Large intestine (tissue), 3 donors: ENCODE measurements at regions not wholly inside any gene's neighbourhood (a gene's known extent, or its start where the extent isn't known, plus 50 kb on each side); places are given as distances from the start of the nearest gene placed in this dataset.
"Not testable (repeated sequence)": the region's sequence is repeated elsewhere in the genome, so short reads cannot be mapped to it uniquely, and the experiment has no call there.

Source experiments
- DNase-seq, 2 donors: peaks; one replicate each; pipeline versions ENCODE4 v3.0.0 to v3.0.0-alpha.2; 2013
- H3K27ac ChIP-seq: one replicate; pipeline ENCODE4 v1.5.1; 2013; ENCODE audit warnings: low read length
- H3K27me3 ChIP-seq: 2 replicates; pipeline ENCODE4 v1.6.1; 2013; ENCODE audit warnings: low read length; ENCODE audit not compliant: control insufficient read depth, insufficient read depth
- H3K36me3 ChIP-seq: 2 replicates; pipeline ENCODE4 v1.6.1; 2013; ENCODE audit warnings: low read length; ENCODE audit not compliant: control insufficient read depth, insufficient read depth
- H3K4me1 ChIP-seq: one replicate; pipeline ENCODE4 v1.6.1; 2013; ENCODE audit warnings: low read length; ENCODE audit not compliant: control insufficient read depth, insufficient read depth
- H3K4me3 ChIP-seq: one replicate; pipeline ENCODE4 v1.5.1; 2013; ENCODE audit warnings: low read length
- H3K9me3 ChIP-seq: one replicate; pipeline ENCODE4 v1.6.1; 2013; ENCODE audit warnings: mild to moderate bottlenecking, low read depth, low read length, moderate library complexity; ENCODE audit not compliant: control insufficient read depth
- WGBS: methylation state at CpG from one replicate; pipeline ENCODE4 v1.1.5; 2013; ENCODE audit warnings: low lambda C conversion rate; ENCODE audit not compliant: insufficient coverage; 5-methylcytosine and 5-hydroxymethylcytosine counted together

DNA sequence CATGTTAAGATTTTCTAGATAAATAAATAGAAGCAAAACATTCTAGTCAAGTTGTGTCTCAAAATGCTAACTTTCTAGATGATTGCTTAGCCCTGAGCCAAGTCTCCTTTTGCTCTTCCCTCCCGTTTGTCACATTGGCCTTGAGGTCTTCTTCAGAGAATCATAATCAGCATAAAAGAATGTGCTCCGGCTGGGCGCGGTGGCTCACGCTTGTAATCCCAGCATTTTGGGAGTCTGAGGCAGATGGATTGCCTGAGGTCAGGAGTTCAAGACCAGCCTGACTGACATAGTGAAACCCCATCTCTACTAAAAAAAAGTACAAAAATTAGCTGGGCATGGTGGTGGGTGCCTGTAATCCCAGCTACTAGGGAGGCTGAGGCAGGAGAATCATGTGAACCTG is 182.3 kb downstream of the NRIP1 start:
- not testable (repeated sequence) for H3K4me1 ChIP-seq, DNase-seq, H3K4me3 ChIP-seq, H3K36me3 ChIP-seq, H3K9me3 ChIP-seq, H3K27ac ChIP-seq, H3K27me3 ChIP-seq
- no CpG with 5 or more reads among the region's 5 CpGs for WGBS

DNA sequence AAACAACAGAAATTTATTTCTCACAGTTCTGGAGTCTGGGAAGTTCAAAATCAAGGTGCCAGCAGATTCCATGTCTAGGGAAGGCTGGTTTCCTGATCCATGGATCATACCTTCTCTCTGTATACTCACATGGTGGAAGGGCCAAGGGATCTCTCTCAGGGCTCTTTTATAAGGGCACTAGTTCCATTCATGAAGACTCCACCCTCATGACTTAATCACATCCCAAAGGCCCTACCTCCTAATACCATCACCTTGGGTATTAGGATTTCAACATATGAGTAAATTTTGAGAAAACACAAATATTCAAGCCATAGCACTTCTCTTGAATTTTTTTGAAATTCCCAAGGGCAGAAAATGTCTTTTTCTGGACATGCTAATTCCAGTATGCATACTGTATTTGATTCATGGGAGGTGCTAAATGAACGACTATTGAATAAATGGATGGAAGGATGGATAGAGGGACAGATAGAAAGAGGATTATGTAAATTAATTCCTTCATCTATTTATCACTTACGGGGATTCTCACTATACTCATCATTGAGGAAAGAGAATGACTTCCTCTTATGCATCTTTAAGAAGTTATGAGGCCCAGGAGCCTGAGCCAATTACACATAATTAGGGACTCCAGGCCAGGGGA is 182.8 kb downstream of the NRIP1 start:
- 100% methylated on average over 1 of the region's 2 CpGs for WGBS
- H3K36me3 ChIP-seq = no peaks in the 10 kb centered on the region
- no peaks in the 10 kb centered on the region for H3K9me3 ChIP-seq
- H3K27ac ChIP-seq = no peak overlapping the region
- H3K4me1 ChIP-seq = peaks cover 7% of the 10 kb centered on the region
- H3K27me3 ChIP-seq = no peaks in the 10 kb centered on the region
- no peak for DNase-seq
- no peak overlapping the region for H3K4me3 ChIP-seq

DNA sequence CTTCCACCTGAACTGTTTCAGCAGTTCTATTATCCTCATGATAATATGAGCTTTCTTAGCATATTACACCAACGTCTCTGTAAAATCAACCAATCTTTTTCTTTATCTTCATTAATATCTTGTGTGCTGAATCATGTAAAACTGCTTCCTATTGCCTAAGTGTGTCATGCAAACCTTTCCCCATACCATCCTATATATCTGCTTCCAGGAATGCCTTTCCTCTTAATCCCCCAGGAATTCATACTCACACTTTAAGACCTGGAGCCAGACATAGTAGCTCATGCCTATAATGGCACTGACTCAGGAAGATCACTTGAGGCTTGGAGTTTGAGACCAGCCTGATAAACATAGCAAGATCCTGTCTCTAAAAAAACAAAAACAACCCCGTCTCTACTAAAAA is 183.9 kb downstream of the NRIP1 start:
- whole genome bisulfite sequencing = no CpG with 5 or more reads among the region's 2 CpGs

DNA sequence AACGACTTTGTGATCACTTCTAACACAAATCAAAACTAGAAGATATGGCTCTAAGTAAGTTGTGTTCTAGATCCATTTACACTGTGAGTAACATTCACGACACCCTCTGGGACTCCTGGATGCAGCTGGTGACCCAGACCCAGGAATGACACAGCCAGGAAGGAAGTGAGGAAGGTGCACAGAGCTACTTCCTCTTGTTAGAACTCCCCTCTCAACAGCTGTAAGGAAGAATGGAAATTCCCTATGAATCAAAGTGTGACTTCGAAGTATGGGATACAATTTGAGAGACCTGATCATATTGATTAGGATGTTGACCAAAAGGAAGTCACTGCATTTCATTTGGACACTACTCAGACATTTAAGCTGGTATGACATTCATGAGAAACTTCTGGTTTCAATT is 185.3 kb downstream of the NRIP1 start:
- no peaks in the 10 kb centered on the region for H3K27me3 ChIP-seq
- H3K4me1 ChIP-seq = peaks cover 26% of the 10 kb centered on the region
- no peak overlapping the region for H3K4me3 ChIP-seq
- WGBS = 80% methylated on average over 1 of the region's 3 CpGs
- H3K27ac ChIP-seq = no peak overlapping the region
- DNase-seq = no peak
- H3K9me3 ChIP-seq = no peaks in the 10 kb centered on the region
- no peaks in the 10 kb centered on the region for H3K36me3 ChIP-seq

More for the DNA sequence above, 183.9 kb downstream of the NRIP1 start:
- H3K9me3 ChIP-seq = no peaks in the 10 kb centered on the region
- peaks cover 16% of the 10 kb centered on the region for H3K4me1 ChIP-seq
- H3K27me3 ChIP-seq = no peaks in the 10 kb centered on the region
- H3K27ac ChIP-seq = no peak overlapping the region
- DNase-seq = no peak
- no peaks in the 10 kb centered on the region for H3K36me3 ChIP-seq
- H3K4me3 ChIP-seq = no peak overlapping the region

DNA sequence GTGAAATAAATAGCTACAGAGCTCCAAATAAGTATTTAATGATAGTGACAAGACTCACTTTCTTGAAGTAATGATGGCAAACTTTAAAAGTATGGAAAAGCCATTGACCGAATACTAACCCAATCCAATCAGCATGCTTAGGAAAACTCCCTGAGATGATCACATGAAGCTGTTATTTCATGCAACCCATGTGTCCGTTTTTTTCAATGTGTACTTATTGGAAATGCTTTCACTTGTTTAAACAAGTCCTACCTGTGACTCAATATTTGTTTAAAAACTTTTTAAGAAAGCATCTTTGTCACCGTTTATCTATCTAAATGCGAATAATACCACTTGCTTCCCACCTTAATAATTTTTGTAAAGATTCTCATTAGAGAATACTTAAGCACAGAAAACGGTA is 185.8 kb downstream of the NRIP1 start:
- no peaks in the 10 kb centered on the region for H3K9me3 ChIP-seq
- no peak overlapping the region for H3K27ac ChIP-seq
- no peak overlapping the region for H3K4me3 ChIP-seq
- no peaks in the 10 kb centered on the region for H3K27me3 ChIP-seq
- 93% methylated on average over 3 of the region's 5 CpGs for WGBS
- DNase-seq = no peak
- no peaks in the 10 kb centered on the region for H3K36me3 ChIP-seq
- H3K4me1 ChIP-seq = peaks cover 26% of the 10 kb centered on the region

DNA sequence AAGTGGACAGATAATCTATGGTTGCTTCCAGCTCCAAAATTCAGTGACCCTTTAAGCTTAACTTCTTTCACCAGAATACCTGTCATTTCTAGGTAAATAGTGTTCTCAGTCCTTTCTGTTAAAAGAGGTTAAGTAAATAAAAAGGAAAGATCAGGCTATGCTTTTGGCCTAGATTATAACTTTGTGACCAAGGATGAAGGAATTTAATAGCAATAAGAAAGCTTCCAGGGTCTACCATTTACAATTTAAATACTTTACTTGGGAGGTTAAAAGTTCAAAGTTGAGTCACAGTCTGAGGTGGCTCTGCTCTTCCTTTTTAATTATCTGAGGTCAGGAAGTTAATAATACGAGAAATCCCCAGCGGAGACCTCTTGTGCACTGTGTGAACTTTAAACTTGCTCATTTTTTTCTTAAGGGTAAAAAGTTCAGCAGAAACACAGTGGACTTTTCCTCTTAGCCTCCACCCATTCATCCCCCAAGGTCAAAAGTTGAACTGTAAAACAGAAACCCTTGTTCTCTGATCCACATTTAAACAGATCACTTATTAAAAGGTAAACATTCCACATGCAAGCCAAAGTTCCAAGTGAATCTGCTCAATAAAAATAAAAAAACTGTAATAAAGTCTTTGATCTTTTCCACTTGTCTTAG is 187.1 kb downstream of the NRIP1 start:
- H3K27ac ChIP-seq = peak overlapping the region; percentile 54
- H3K27me3 ChIP-seq = no peaks in the 10 kb centered on the region
- WGBS = no CpG with 5 or more reads among the region's 2 CpGs
- peak; percentile 84 to 94 for DNase-seq
- H3K36me3 ChIP-seq = no peaks in the 10 kb centered on the region
- H3K4me1 ChIP-seq = peaks cover 26% of the 10 kb centered on the region
- H3K4me3 ChIP-seq = no peak overlapping the region
- H3K9me3 ChIP-seq = no peaks in the 10 kb centered on the region

DNA sequence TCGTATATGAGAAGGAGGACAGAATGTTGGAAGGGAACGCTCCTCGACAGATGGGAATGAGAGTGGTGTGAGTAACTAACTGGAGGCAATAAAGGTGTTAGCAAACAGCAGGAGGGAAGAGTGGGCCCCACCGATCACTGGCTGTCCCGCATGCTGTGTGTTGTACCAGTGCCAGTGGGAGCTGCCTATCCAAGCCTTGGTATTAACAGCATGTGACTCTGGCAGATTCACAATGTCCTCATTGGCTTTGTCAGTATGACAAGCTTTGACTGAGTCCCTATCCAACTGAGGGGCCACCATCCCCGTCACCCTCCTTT is 188.3 kb downstream of the NRIP1 start:
- no peaks in the 10 kb centered on the region for H3K36me3 ChIP-seq
- H3K27ac ChIP-seq = peak overlapping the region; percentile 54
- H3K4me1 ChIP-seq = peaks cover 26% of the 10 kb centered on the region
- WGBS = 89% methylated on average over 1 of the region's 6 CpGs
- H3K4me3 ChIP-seq = no peak overlapping the region
- H3K9me3 ChIP-seq = no peaks in the 10 kb centered on the region
- no peaks in the 10 kb centered on the region for H3K27me3 ChIP-seq
- peak; percentile 36 to 67 for DNase-seq

DNA sequence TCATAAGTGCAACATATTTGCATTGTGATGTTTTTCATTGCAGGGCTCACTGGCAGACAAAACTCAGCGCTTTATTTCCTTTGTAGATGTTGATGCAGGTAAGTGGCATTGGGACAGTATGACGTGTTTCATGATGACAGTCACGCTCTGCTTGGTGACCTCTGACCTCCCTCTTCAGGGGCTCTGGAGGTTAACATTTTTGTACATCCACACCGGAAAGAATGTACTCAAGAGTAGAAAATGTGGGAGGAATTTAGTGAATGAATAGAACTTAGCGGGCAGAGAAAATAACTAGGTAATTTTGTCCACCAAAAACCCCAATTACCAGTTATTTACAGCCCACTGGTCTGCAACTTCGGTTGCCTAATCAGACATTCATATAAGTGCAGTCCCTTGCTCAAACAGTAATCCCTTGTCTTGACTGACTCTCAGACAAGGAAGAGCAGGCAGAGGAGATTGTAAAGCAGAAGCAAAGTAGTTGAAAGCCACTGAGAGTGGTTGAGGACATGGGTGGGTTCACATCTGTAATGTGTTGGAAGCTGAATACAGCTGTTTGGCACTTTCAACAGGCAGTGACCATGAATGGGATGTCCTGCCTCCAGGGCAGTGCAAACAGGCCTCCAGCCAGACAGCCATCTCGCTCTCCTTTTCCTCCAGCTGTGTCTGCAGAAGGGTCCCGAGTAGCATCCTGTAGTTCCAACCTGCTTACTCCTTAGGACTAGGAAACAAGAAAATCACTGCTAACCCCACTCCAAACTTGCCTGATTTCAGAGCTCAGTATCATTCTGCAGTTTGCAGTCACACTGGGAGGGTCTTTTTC is 188.9 kb downstream of the NRIP1 start:
- no peak overlapping the region for H3K4me3 ChIP-seq
- no peaks in the 10 kb centered on the region for H3K9me3 ChIP-seq
- no peaks in the 10 kb centered on the region for H3K36me3 ChIP-seq
- peak in 1 of 2 donors; percentile 36 for DNase-seq
- H3K27me3 ChIP-seq = no peaks in the 10 kb centered on the region
- peak overlapping the region; percentile 54 for H3K27ac ChIP-seq
- H3K4me1 ChIP-seq = peaks cover 26% of the 10 kb centered on the region
- 100% methylated on average over 1 of the region's 8 CpGs for WGBS

DNA sequence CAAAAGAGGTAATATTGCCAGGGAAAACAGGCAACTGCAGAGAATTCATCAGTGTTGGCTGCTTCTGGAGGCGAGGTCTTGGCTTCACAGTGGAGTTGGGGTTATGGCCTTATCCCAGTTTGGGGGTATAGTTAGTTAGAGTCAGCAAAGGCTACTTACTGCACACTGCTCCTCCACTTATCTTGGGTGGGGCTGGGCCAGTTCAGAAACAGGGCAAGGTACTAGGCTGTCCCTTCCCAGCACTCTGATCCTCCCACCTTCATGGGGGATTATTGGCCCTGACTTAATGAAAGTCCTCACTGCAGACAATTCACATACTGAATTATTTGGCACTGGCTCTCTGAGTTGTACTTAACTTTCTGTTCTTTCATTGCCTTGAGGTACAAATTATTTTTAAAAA is 189.6 kb downstream of the NRIP1 start:
- Histone ChIP-seq H3K27ac (no peak overlapping the region), H3K4me1 (peaks cover 26% of the 10 kb centered on the region), H3K27me3 (no peaks in the 10 kb centered on the region), H3K9me3 (no peaks in the 10 kb centered on the region), H3K36me3 (no peaks in the 10 kb centered on the region), H3K4me3 (no peak overlapping the region)
- no CpG with 5 or more reads among the region's 1 CpG for WGBS
- peak in 1 of 2 donors; percentile 52 for DNase-seq

DNA sequence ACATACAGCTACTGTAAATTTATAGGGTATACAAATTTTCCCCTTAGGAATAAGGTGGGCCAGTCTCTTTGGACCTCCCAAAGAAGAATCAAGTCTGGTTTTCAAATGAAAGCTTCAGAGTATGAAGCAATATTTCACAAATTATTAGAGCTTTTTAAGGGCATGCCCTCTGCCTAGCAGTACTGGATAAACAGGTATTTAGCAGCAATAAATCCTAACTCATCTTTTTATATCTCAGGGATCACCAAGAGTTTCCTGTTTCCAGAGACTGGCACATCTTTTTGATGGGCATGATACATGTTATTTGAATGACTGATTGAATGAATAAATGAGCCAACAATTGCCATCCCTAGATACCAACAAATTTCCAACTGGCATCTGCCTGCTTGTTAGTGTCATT is 190.4 kb downstream of the NRIP1 start:
- Histone ChIP-seq H3K4me1 (peaks cover 26% of the 10 kb centered on the region), H3K27ac (no peak overlapping the region), H3K36me3 (no peaks in the 10 kb centered on the region), H3K9me3 (no peaks in the 10 kb centered on the region), H3K27me3 (no peaks in the 10 kb centered on the region), H3K4me3 (no peak overlapping the region)
- DNase-seq = no peak
